H9 (cell line): ENCODE measurements at regions not wholly inside any gene's neighbourhood (a gene's known extent, or its start where the extent isn't known, plus 50 kb on each side); places are given as distances from the start of the nearest gene placed in this dataset.

ENCODE experiments used
- DNase-seq: peaks from one replicate; pipeline ENCODE4 v3.0.0-alpha.2; 2017
- H2AFZ ChIP-seq: one replicate; pipeline ENCODE4 v1.6.1; 2013; ENCODE audit warnings: mild to moderate bottlenecking, low read length, control low read depth, moderate library complexity
- H2AK5ac ChIP-seq: 2 replicates; pipeline ENCODE4 v1.6.1; 2013; ENCODE audit warnings: low read length, control low read depth, mixed read lengths; ENCODE audit not compliant: insufficient read length
- H2BK120ac ChIP-seq: one replicate; pipeline ENCODE4 v1.6.1; 2013; ENCODE audit warnings: low read depth, mild to moderate bottlenecking, low read length, control low read depth, inconsistent platforms; ENCODE audit not compliant: poor library complexity, severe bottlenecking
- H2BK12ac ChIP-seq: 2 replicates; pipeline ENCODE4 v1.6.1; 2013; ENCODE audit warnings: low read length, control low read depth, mixed read lengths, low read depth; ENCODE audit not compliant: insufficient read length
- H2BK15ac ChIP-seq: 2 replicates; pipeline ENCODE4 v1.6.1; 2013; ENCODE audit warnings: low read depth, low read length, control low read depth
- H2BK20ac ChIP-seq: one replicate; pipeline ENCODE4 v1.6.1; 2013; ENCODE audit warnings: low read depth, mild to moderate bottlenecking, low read length, control low read depth, inconsistent platforms; ENCODE audit not compliant: poor library complexity, severe bottlenecking
- H2BK5ac ChIP-seq: 2 replicates; pipeline ENCODE4 v1.6.1; 2013; ENCODE audit warnings: low read length, control low read depth, mixed read lengths; ENCODE audit not compliant: insufficient read length
- H3K14ac ChIP-seq: 2 replicates; pipeline ENCODE4 v1.6.1; 2013; ENCODE audit warnings: low read length, control low read depth; ENCODE audit not compliant: insufficient read depth
- H3K18ac ChIP-seq: 2 replicates; pipeline ENCODE4 v1.6.1; 2013; ENCODE audit warnings: low read depth, mild to moderate bottlenecking, mixed read lengths, low read length, control low read depth; ENCODE audit not compliant: insufficient read length
- H3K23ac ChIP-seq: 2 replicates; pipeline ENCODE4 v1.6.1; 2013; ENCODE audit warnings: low read length, control low read depth, mixed read lengths, low read depth; ENCODE audit not compliant: insufficient read length
- H3K23me2 ChIP-seq: 2 replicates; pipeline ENCODE4 v1.6.1; 2013; ENCODE audit warnings: low read depth, mild to moderate bottlenecking, mixed read lengths, low read length, control low read depth; ENCODE audit not compliant: insufficient read length, poor library complexity, severe bottlenecking
- H3K27ac ChIP-seq: 2 replicates; pipeline ENCODE4 v1.5.1; 2013; ENCODE audit warnings: low read length, control low read depth, mixed read lengths, low read depth; ENCODE audit not compliant: insufficient read length
- H3K27me3 ChIP-seq: 2 replicates; pipeline ENCODE4 v1.6.1; 2013; ENCODE audit warnings: low read length, control low read depth, inconsistent platforms; ENCODE audit not compliant: insufficient read depth
- H3K4ac ChIP-seq: 2 replicates; pipeline ENCODE4 v1.6.1; 2013; ENCODE audit warnings: low read depth, mild to moderate bottlenecking, control low read depth, inconsistent platforms, low read length, moderate library complexity
- H3K4me1 ChIP-seq: 2 replicates; pipeline ENCODE4 v1.6.1; 2013; ENCODE audit warnings: low read length, control low read depth, inconsistent platforms; ENCODE audit not compliant: insufficient read depth
- H3K4me2 ChIP-seq: 2 replicates; pipeline ENCODE4 v1.6.1; 2013; ENCODE audit warnings: low read length, control low read depth, mixed read lengths; ENCODE audit not compliant: insufficient read length, insufficient read depth
- H3K56ac ChIP-seq: 2 replicates; pipeline ENCODE4 v1.6.1; 2013; ENCODE audit warnings: low read depth, mild to moderate bottlenecking, mixed read lengths, low read length, control low read depth; ENCODE audit not compliant: insufficient read length
- H3K79me1 ChIP-seq: 2 replicates; pipeline ENCODE4 v1.6.1; 2013; ENCODE audit warnings: low read depth, mild to moderate bottlenecking, moderate library complexity, low read length, control low read depth, inconsistent platforms; ENCODE audit not compliant: insufficient read depth, poor library complexity, severe bottlenecking
- H3K79me2 ChIP-seq: 2 replicates; pipeline ENCODE4 v1.6.1; 2013; ENCODE audit warnings: low read length, control low read depth, inconsistent platforms; ENCODE audit not compliant: insufficient read depth
- H3K9ac ChIP-seq: 2 replicates; pipeline ENCODE4 v1.6.1; 2013; ENCODE audit warnings: low read length, control low read depth, mixed read lengths; ENCODE audit not compliant: insufficient read length; ENCODE audit errors: extremely low read depth
- H3K9me3 ChIP-seq: one replicate; pipeline ENCODE4 v1.6.1; 2013; ENCODE audit warnings: low read depth, low read length, inconsistent platforms; ENCODE audit not compliant: control insufficient read depth
- H3T11ph ChIP-seq: one replicate; pipeline ENCODE4 v1.6.1; 2013; ENCODE audit warnings: mild to moderate bottlenecking, low read length, control low read depth, inconsistent platforms
- H4K20me1 ChIP-seq: one replicate; pipeline ENCODE4 v1.6.1; 2013; ENCODE audit not compliant: control insufficient read depth, insufficient read length, insufficient read depth
- H4K5ac ChIP-seq: 2 replicates; pipeline ENCODE4 v1.6.1; 2013; ENCODE audit warnings: low read depth, mild to moderate bottlenecking, mixed read lengths, low read length, control low read depth; ENCODE audit not compliant: insufficient read length
- H4K8ac ChIP-seq: replicated peaks from 2 replicates; pipeline ENCODE4 v1.6.1; 2013; ENCODE audit warnings: low read length, control low read depth, mixed read lengths, low read depth; ENCODE audit not compliant: insufficient read length
- H4K91ac ChIP-seq: 2 replicates; pipeline ENCODE4 v1.6.1; 2013; ENCODE audit warnings: low read depth, mild to moderate bottlenecking, moderate library complexity, mixed read lengths, low read length, control low read depth; ENCODE audit not compliant: insufficient read length
- H3K27ac Mint-ChIP-seq, 3 experiments: 2 replicates in 2 of 3; 3 replicates in 1 of 3; pipeline ENCODE4 v1.8.0; 2020 to 2021; ENCODE audit warnings: mixed read lengths in 3 of 3, mild to moderate bottlenecking in 1 of 3, moderate library complexity in 1 of 3
- H3K27me3 Mint-ChIP-seq: 2 replicates; pipeline ENCODE4 v1.8.0; 2021; ENCODE audit warnings: low read depth, mild to moderate bottlenecking, moderate library complexity, mixed read lengths
- H3K36me3 Mint-ChIP-seq, 3 experiments: 2 replicates in 2 of 3; 3 replicates in 1 of 3; pipeline ENCODE4 v1.8.0; 2020 to 2021; ENCODE audit warnings: low read depth in 3 of 3, mixed read lengths in 3 of 3; ENCODE audit not compliant: insufficient read depth in 1 of 3
- H3K4me1 Mint-ChIP-seq, 2 experiments: 2 replicates each; pipeline ENCODE4 v1.8.0; 2020; ENCODE audit warnings: mixed read lengths in 2 of 2
- H3K4me3 Mint-ChIP-seq, 2 experiments: 2 replicates in 1 of 2; 3 replicates in 1 of 2; pipeline ENCODE4 v1.8.0; 2020 to 2021; ENCODE audit warnings: mild to moderate bottlenecking in 2 of 2, mixed read lengths in 2 of 2, moderate library complexity in 1 of 2
- H3K9me3 Mint-ChIP-seq, 2 experiments: 2 replicates in 1 of 2; 3 replicates in 1 of 2; pipeline ENCODE4 v1.8.0; 2020; ENCODE audit warnings: mild to moderate bottlenecking in 2 of 2, mixed read lengths in 2 of 2, moderate library complexity in 1 of 2
- CTCF ChIP-seq: fragments of 200-600 bp; sonication (generic); conservative IDR thresholded peaks from 3 replicates; pipeline ENCODE4 v1.8.0; 2021; ENCODE audit warnings: antibody characterized with exemption, mild to moderate bottlenecking
- WGBS: extraction: QIAGEN DNeasy Blood & Tissue Kit; methylation state at CpG from one replicate; pipeline ENCODE4 v1.1.7; 2013; ENCODE audit warnings: missing lambda C conversion rate, low lambda C conversion rate, mixed read lengths; ENCODE audit not compliant: insufficient read length; ENCODE audit errors: extremely low coverage; 5-methylcytosine and 5-hydroxymethylcytosine counted together

- no peaks in the 10 kb centered on the region for H3K4me1 ChIP-seq
- H3K56ac ChIP-seq: no peak overlapping the region
- no peak overlapping the region for H2BK5ac ChIP-seq
- H2BK15ac ChIP-seq: no peak overlapping the region
- no peak overlapping the region for H3K18ac ChIP-seq
- H2BK20ac ChIP-seq: no peak overlapping the region
- no peaks in the 10 kb centered on the region for H3K79me1 ChIP-seq
- no peaks in the 10 kb centered on the region for H4K20me1 ChIP-seq
- no peak overlapping the region for H3K4me3 Mint-ChIP-seq
- H3K79me2 ChIP-seq: no peaks in the 10 kb centered on the region
- no peak overlapping the region for H4K5ac ChIP-seq
- no peak overlapping the region for H4K8ac ChIP-seq
- H3K23ac ChIP-seq: no peak overlapping the region
- no peaks in the 10 kb centered on the region for H3K27me3 ChIP-seq
- H3K9me3 ChIP-seq: no peaks in the 10 kb centered on the region
- H3K4me1 Mint-ChIP-seq: peaks cover 6 to 7% of the 10 kb centered on the region in 2 experiments
- no peak overlapping the region for H2AK5ac ChIP-seq
- H2BK120ac ChIP-seq: no peak overlapping the region
- H3K4me2 ChIP-seq: no peak overlapping the region
- H3K9ac ChIP-seq: no peak overlapping the region
- no peak overlapping the region for H4K91ac ChIP-seq
- H3K23me2 ChIP-seq: no peaks in the 10 kb centered on the region
- no peaks in the 10 kb centered on the region for H3K9me3 Mint-ChIP-seq
- H3K4ac ChIP-seq: no peak overlapping the region
- H3T11ph ChIP-seq: no peak overlapping the region
- DNase-seq: peak; percentile 39
- WGBS: no CpG with 5 or more reads among the region's 7 CpGs
- no peak overlapping the region for H3K14ac ChIP-seq
- H3K36me3 Mint-ChIP-seq: no peaks in the 10 kb centered on the region
- no peak overlapping the region for H3K27ac ChIP-seq
- no peaks in the 10 kb centered on the region for H3K27me3 Mint-ChIP-seq
- H3K27ac Mint-ChIP-seq: no peak overlapping the region
- H2BK12ac ChIP-seq: no peak overlapping the region
- no peak overlapping the region for H2AFZ ChIP-seq
- peak; percentile 35; the same call in 2 of the 3 replicates for TF ChIP-seq CTCF
Observed at GRCh38 chr5:25713259-25713658, 1068.5 kb upstream of the CDH10 start.
